ENCODE measurements at regions not wholly inside any gene's neighbourhood (a gene's known extent, or its start where the extent isn't known, plus 50 kb on each side); places are given as distances from the start of the nearest gene placed in this dataset.
"Not testable (repeated sequence)": the region's sequence is repeated elsewhere in the genome, so short reads cannot be mapped to it uniquely, and the experiment has no call there.

GRCh38 chr14:34381304-34381703, 80.7 kb downstream of the SPTSSA start:
- H3K27me3 Mint-ChIP-seq; H3K27ac Mint-ChIP-seq; H3K9me3 Mint-ChIP-seq; H3K36me3 Mint-ChIP-seq (ENCODE audit: low read depth); H3K4me3 Mint-ChIP-seq; intact Hi-C loops (cut with micrococcal nuclease); H3K4me1 Mint-ChIP-seq (ENCODE audit: low read depth): not testable (repeated sequence)

DNA sequence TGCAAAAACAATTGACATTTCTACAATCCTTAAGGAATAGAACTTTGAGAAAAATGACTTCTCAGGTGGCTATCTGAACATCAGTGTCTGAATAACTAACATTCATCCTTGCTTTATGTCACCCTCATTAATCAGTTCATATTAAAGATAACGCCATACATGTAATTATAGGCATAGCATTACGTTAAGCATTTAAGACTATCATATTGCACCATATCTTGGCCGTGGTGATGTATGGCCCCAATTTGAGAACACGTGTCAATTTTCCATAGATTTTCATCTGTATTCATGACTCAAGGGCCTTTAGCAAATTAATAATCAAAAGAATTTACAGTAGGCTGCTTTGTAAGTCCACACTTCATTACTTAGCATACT, 81.6 kb downstream of the SPTSSA start:
- no peak overlapping the region for H3K27ac Mint-ChIP-seq
- intact Hi-C loops (cut with micrococcal nuclease), result no loop called here
- no peaks in the 10 kb centered on the region for H3K9me3 Mint-ChIP-seq
- H3K27me3 Mint-ChIP-seq, result no peaks in the 10 kb centered on the region
- H3K4me3 Mint-ChIP-seq, result no peak overlapping the region
- H3K36me3 Mint-ChIP-seq (ENCODE audit: low read depth), result no peaks in the 10 kb centered on the region
- H3K4me1 Mint-ChIP-seq (ENCODE audit: low read depth), result peaks cover 2% of the 10 kb centered on the region

GRCh38 chr14:34379816-34380470, 82.1 kb downstream of the SPTSSA start:
- Mint-ChIP-seq H3K4me3 (no peak overlapping the region), H3K27me3 (no peaks in the 10 kb centered on the region), H3K4me1 (ENCODE audit: low read depth) (peaks cover 6% of the 10 kb centered on the region), H3K27ac (no peak overlapping the region), H3K9me3 (no peaks in the 10 kb centered on the region), H3K36me3 (ENCODE audit: low read depth) (no peaks in the 10 kb centered on the region)
- intact Hi-C loops (cut with micrococcal nuclease), result no loop called here

- Mint-ChIP-seq H3K4me1 (ENCODE audit: low read depth) (peaks cover 24% of the 10 kb centered on the region), H3K36me3 (ENCODE audit: low read depth) (no peaks in the 10 kb centered on the region), H3K27ac (no peak overlapping the region), H3K4me3 (no peak overlapping the region), H3K9me3 (no peaks in the 10 kb centered on the region), H3K27me3 (no peaks in the 10 kb centered on the region)
- intact Hi-C loops (cut with micrococcal nuclease), result no loop called here
These were observed 85.3 kb downstream of the SPTSSA start for GRCh38 chr14:34376649-34377267.

DNA sequence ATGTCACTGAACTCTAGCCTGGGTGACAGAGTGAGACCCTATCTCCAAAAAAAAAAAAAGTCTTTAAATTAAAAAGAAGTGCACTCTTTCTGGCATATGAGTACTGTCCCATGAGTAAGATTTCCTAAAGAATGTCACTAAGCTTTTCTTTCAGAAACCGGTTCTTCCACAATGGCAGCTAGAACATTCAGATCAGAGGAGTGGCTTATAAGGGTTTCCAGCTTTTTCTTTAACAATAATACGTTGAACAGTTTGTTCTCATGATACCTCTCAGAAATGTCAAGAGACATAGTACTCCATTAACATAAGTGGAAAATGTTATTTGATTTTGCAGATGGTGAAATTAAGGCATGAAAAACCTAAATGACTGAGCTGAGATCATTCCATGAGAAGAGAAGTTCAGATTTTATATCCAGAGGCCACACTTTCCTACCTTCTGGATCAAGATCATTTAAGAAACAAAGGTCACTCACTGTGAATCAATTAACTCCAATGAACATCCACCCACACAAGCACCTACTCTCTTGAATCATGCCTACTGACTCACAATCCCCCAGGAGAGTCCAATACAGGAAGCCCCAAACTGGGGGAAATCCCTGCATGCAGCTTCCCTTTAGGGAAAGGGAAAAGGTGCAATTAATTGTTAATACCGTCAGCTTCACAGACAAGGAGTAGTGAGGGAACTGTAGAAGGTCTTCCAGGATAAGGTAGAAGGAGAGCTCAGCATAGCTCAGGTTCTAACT, 86.9 kb downstream of the SPTSSA start:
- H3K4me3 Mint-ChIP-seq, result no peak overlapping the region
- H3K4me1 Mint-ChIP-seq (ENCODE audit: low read depth), result peaks cover 35% of the 10 kb centered on the region
- intact Hi-C loops (cut with micrococcal nuclease), result no loop called here
- H3K36me3 Mint-ChIP-seq (ENCODE audit: low read depth), result no peaks in the 10 kb centered on the region
- H3K27me3 Mint-ChIP-seq, result no peaks in the 10 kb centered on the region
- no peak overlapping the region for H3K27ac Mint-ChIP-seq
- H3K9me3 Mint-ChIP-seq, result no peaks in the 10 kb centered on the region

- no peaks in the 10 kb centered on the region for H3K9me3 Mint-ChIP-seq
- intact Hi-C loops (cut with micrococcal nuclease), result no loop called here
- H3K36me3 Mint-ChIP-seq (ENCODE audit: low read depth), result no peaks in the 10 kb centered on the region
- peaks cover 55% of the 10 kb centered on the region for H3K4me1 Mint-ChIP-seq (ENCODE audit: low read depth)
- no peak overlapping the region for H3K27ac Mint-ChIP-seq
- no peaks in the 10 kb centered on the region for H3K27me3 Mint-ChIP-seq
- H3K4me3 Mint-ChIP-seq, result no peak overlapping the region
These were observed 88.8 kb downstream of the SPTSSA start for GRCh38 chr14:34373191-34373590.

DNA sequence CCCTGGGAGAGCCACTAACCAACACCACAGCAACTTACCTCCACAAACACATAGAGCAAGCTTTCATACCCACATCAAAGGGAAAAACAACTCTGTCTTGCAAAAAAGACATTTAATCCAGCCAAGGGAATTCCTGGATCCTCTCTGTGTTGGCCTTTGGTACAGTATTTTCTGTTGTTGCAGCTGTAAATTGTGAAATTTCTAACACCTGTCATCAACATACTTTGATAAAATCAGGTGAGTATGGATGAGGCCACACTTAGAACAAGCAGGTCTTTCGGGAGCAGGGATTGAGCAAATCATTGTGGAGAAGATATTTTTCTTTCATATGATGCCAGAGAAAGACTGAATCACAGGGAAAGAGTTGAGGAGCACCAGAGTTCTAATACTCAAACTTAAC, 89.3 kb downstream of the SPTSSA start:
- intact Hi-C loops (cut with micrococcal nuclease), result no loop called here
- peaks cover 59% of the 10 kb centered on the region for H3K4me1 Mint-ChIP-seq (ENCODE audit: low read depth)
- H3K36me3 Mint-ChIP-seq (ENCODE audit: low read depth), result no peaks in the 10 kb centered on the region
- no peaks in the 10 kb centered on the region for H3K9me3 Mint-ChIP-seq
- H3K4me3 Mint-ChIP-seq, result no peak overlapping the region
- H3K27ac Mint-ChIP-seq, result no peak overlapping the region
- H3K27me3 Mint-ChIP-seq, result no peaks in the 10 kb centered on the region

GRCh38 chr14:34369648-34370030, 92.4 kb downstream of the SPTSSA start:
- H3K4me3 Mint-ChIP-seq, result no peak overlapping the region
- intact Hi-C loops (cut with micrococcal nuclease), result no loop called here
- no peaks in the 10 kb centered on the region for H3K36me3 Mint-ChIP-seq (ENCODE audit: low read depth)
- peaks cover 67% of the 10 kb centered on the region for H3K4me1 Mint-ChIP-seq (ENCODE audit: low read depth)
- H3K27ac Mint-ChIP-seq, result no peak overlapping the region
- H3K9me3 Mint-ChIP-seq, result no peaks in the 10 kb centered on the region
- H3K27me3 Mint-ChIP-seq, result no peaks in the 10 kb centered on the region

DNA sequence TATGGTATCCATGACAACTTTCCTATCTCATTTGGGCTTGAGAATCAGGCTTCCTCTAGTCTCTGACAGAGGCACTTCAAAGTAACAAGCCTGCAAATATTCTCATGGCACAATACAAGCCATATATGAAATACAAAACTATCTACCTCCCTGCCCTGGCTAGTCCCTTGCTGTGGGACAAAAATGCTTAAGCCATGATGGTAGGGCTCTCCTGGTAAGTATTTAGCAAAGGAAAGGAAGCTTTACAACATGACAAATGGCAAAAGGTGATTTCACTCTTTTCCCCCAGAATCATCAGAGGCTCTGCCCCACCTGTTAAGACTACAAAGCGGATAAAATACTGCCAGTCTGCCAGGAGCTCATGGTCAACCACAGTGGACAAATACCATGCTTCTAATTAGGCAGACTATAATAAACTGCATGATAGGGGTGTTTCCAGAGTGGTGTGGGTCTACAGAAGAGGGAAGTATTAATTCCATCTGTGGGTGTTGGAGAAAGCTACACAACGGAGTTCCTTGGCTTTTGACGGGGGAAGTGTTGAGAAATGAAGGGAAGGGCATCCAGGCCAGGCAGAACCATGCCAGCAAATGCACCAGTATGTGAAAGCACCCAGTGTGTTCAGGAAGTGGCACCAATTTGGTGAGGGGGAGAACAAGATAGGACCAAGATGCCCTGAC, 92.9 kb downstream of the SPTSSA start:
- Mint-ChIP-seq H3K9me3 (no peaks in the 10 kb centered on the region), H3K27me3 (no peaks in the 10 kb centered on the region), H3K4me1 (ENCODE audit: low read depth) (peaks cover 72% of the 10 kb centered on the region), H3K36me3 (ENCODE audit: low read depth) (no peaks in the 10 kb centered on the region), H3K4me3 (no peak overlapping the region), H3K27ac (no peak overlapping the region)
- intact Hi-C loops (cut with micrococcal nuclease), result no loop called here

- Mint-ChIP-seq H3K27ac (no peak overlapping the region), H3K36me3 (ENCODE audit: low read depth) (no peaks in the 10 kb centered on the region), H3K4me3 (no peak overlapping the region), H3K9me3 (no peaks in the 10 kb centered on the region), H3K4me1 (ENCODE audit: low read depth) (peaks cover 77% of the 10 kb centered on the region), H3K27me3 (no peaks in the 10 kb centered on the region)
- intact Hi-C loops (cut with micrococcal nuclease), result no loop called here
These were observed 93.7 kb downstream of the SPTSSA start for GRCh38 chr14:34368115-34368970.

DNA sequence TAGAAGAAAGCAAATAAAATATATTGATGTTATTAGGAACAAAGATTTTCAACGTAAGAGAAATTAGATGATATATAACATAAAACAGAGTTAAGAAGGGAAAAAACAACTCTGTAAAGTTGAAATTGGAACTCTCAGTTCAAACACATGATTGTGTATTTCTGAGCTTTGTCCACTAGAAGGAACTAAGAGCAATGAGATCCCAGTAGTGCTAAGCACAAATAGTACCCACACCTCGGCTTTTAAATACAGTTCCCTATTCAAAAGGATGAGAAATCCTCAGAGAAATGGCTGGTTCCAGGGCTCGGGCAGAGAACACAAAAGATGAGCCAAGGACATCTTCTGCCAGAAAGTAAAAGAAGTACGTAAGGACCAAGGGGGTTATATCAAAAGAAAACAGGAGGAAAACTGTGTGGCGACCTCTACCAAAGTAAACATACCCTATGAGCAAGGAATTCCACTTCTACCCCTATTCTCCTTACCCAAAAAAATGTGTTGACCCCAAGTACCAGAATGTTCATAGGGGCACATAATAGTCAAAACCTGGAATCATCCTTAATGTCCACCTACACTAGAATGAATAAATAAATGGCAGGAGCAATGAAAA, 96.6 kb downstream of the SPTSSA start:
- no peaks in the 10 kb centered on the region for H3K9me3 Mint-ChIP-seq
- H3K4me1 Mint-ChIP-seq (ENCODE audit: low read depth), result peaks cover 72% of the 10 kb centered on the region
- no peak overlapping the region for H3K4me3 Mint-ChIP-seq
- no peaks in the 10 kb centered on the region for H3K27me3 Mint-ChIP-seq
- intact Hi-C loops (cut with micrococcal nuclease), result no loop called here
- no peak overlapping the region for H3K27ac Mint-ChIP-seq
- no peaks in the 10 kb centered on the region for H3K36me3 Mint-ChIP-seq (ENCODE audit: low read depth)

DNA sequence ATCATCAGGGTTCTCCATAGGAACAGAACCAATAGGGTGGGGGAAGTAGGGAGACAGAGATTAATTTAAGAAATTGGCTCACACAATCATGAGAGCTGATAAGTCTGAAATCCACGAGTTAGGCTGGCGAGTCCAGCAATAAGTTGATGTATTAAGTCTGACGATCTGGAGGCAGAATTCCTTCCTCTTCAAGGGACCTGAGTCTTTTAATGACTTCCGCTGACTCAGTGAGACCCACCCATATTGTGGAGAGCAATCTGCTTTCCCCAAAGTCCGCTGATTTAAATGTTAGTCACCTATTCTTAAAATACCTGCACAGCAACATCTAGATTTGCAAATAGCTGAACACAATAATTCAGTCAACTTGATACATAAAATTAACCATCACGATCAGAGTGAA, 97.8 kb downstream of the SPTSSA start:
- Mint-ChIP-seq H3K9me3 (no peaks in the 10 kb centered on the region), H3K4me3 (no peak overlapping the region), H3K4me1 (ENCODE audit: low read depth) (peaks cover 60% of the 10 kb centered on the region), H3K27ac (peak overlapping the region; percentile 12), H3K27me3 (no peaks in the 10 kb centered on the region), H3K36me3 (ENCODE audit: low read depth) (no peaks in the 10 kb centered on the region)
- intact Hi-C loops (cut with micrococcal nuclease), result no loop called here

DNA sequence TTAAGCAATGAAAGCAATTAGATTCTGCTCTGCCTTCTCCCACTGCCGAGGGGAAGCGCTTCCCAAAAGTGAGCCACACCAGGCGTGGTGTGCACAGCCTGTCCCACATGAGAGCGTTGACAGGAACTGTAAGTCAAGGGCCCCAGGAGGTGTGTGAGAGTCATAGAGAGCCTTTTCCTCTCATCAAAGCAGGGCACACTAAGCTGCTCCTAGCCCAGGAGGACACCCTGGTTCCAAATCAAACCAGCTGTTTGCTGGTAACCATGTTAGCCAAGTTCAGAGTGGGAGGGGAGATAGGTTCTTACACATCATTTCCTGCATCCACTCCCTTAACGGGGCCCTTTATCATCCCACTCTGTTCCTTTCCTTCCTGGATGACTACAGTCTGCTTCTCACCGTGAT, 98.3 kb downstream of the SPTSSA start:
- peak overlapping the region; percentile 12 for H3K27ac Mint-ChIP-seq
- H3K36me3 Mint-ChIP-seq (ENCODE audit: low read depth), result no peaks in the 10 kb centered on the region
- no peaks in the 10 kb centered on the region for H3K27me3 Mint-ChIP-seq
- H3K4me1 Mint-ChIP-seq (ENCODE audit: low read depth), result peaks cover 55% of the 10 kb centered on the region
- H3K9me3 Mint-ChIP-seq, result no peaks in the 10 kb centered on the region
- H3K4me3 Mint-ChIP-seq, result no peak overlapping the region
- intact Hi-C loops (cut with micrococcal nuclease), result no loop called here

Data from dendritic cell treated with granulocyte-macrophage colony-stimulating factor and Interleukin-4, amounts not matched to agents 40 ng/mL and 50 ng/mL, for 4 days (primary cell).